ENCODE measurements at regions not wholly inside any gene's neighbourhood (a gene's known extent, or its start where the extent isn't known, plus 50 kb on each side); places are given as distances from the start of the nearest gene placed in this dataset.
"Not testable (repeated sequence)": the region's sequence is repeated elsewhere in the genome, so short reads cannot be mapped to it uniquely, and the experiment has no call there.

DNA sequence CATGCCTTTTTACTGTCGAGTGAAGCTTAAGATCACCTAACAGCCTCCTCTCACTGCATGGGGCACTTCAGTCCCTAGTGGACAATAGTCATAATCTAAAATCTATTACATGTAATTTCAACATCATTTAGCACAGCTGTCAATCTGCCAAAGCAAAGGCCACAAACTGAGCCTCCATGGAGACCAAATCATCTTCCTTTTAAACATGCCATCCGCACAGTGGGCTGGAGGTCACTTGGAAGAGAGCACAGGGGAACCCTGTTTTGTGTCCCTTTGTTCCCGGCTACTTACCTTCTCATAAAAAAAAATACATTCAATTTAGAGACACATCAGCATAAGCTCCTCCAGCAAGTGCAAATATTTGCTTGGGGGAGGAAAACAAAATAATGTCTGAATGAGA is 167.3 kb downstream of the SQOR start:
- Histone ChIP-seq H3K27ac (ENCODE audit: low read length) (no peak overlapping the region), H3K4me1 (ENCODE audit: control insufficient read depth, insufficient read depth, low read length) (no peaks in the 10 kb centered on the region), H3K36me3 (ENCODE audit: control insufficient read depth, insufficient read depth, low read length) (no peaks in the 10 kb centered on the region), H3K4me3 (ENCODE audit: low read length) (no peak overlapping the region), H3K27me3 (ENCODE audit: control insufficient read depth, insufficient read depth, low read length) (no peaks in the 10 kb centered on the region), H3K9me3 (replicated peaks; ENCODE audit: control insufficient read depth, low read depth, low read length) (no peaks in the 10 kb centered on the region)
- 92% methylated on average over 2 of the region's 3 CpGs for WGBS (ENCODE audit: insufficient coverage)
- DNase-seq = no peak

DNA sequence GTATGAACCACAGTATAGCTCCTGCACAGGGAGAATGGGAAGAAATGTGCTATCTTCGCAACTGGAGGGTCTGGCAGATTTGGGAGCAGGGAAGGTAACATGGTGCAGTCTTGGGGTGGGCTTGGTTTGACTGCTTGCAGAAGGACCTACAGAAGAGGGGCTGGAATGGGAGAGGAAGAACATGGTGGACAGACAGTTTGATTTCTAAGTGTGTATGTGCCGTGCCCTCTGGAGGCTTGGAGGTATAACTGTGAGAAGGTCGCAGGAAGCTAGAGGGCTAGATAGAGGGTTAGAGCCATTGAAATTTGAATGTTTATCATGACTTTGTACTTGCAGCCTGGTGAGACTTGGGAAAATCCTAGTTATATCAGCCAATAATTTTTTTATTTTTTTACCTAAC is 169.2 kb downstream of the SQOR start:
- WGBS (ENCODE audit: insufficient coverage) = 97% methylated on average over 3 of the region's 3 CpGs
- Histone ChIP-seq H3K27ac (ENCODE audit: low read length) (no peak overlapping the region), H3K4me3 (ENCODE audit: low read length) (no peak overlapping the region), H3K9me3 (replicated peaks; ENCODE audit: control insufficient read depth, low read depth, low read length) (no peaks in the 10 kb centered on the region), H3K27me3 (ENCODE audit: control insufficient read depth, insufficient read depth, low read length) (no peaks in the 10 kb centered on the region), H3K36me3 (ENCODE audit: control insufficient read depth, insufficient read depth, low read length) (no peaks in the 10 kb centered on the region), H3K4me1 (ENCODE audit: control insufficient read depth, insufficient read depth, low read length) (no peaks in the 10 kb centered on the region)
- no peak for DNase-seq

DNA sequence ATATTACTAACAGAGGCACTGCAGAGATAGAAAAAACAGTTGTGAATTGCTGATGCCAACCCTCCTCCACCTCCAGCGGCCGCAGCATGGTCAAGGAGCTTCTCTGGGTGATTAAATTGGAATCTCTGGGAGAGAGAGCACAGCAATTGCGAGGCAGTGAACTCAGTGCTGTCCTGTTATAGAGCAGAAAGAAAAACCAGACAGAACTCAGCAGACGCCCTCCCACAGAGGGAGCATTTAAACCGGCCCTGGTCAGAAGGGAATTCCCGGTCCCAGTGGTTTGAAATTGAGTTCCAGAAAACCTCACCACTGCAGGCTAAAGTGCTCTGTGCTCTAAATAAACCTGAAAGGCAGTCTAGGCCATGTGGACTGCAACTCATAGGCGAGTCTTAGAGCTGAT is 175.4 kb downstream of the SQOR start:
- H3K27ac ChIP-seq (ENCODE audit: low read length) = no peak overlapping the region
- no peaks in the 10 kb centered on the region for H3K9me3 ChIP-seq (replicated peaks; ENCODE audit: control insufficient read depth, low read depth, low read length)
- WGBS (ENCODE audit: insufficient coverage) = 75% methylated on average over 4 of the region's 7 CpGs
- no peak overlapping the region for H3K4me3 ChIP-seq (ENCODE audit: low read length)
- H3K4me1 ChIP-seq (ENCODE audit: control insufficient read depth, insufficient read depth, low read length) = no peaks in the 10 kb centered on the region
- no peak for DNase-seq
- H3K27me3 ChIP-seq (ENCODE audit: control insufficient read depth, insufficient read depth, low read length) = no peaks in the 10 kb centered on the region
- no peaks in the 10 kb centered on the region for H3K36me3 ChIP-seq (ENCODE audit: control insufficient read depth, insufficient read depth, low read length)

DNA sequence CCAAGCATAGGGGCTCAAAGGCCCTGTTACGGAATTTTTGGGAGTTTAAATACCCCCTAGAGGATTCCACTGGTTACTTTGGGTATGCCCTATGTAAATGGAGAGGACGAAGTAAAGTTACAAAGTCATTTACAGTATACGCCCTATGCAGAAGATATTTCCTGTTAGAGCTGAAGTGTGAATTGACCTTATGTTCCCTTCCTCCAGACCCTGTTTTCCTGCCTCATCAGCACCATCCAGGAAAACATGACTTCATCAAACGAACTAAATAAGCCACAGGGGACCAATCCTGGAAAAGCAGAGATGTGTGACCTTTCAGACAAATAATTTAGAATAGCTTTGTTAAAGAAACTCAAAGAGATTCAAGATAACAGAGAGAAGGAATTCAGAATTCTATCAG is 177.4 kb downstream of the SQOR start:
- no peaks in the 10 kb centered on the region for H3K27me3 ChIP-seq (ENCODE audit: control insufficient read depth, insufficient read depth, low read length)
- H3K27ac ChIP-seq (ENCODE audit: low read length) = no peak overlapping the region
- DNase-seq = peak; percentile 40
- H3K9me3 ChIP-seq (replicated peaks; ENCODE audit: control insufficient read depth, low read depth, low read length) = no peaks in the 10 kb centered on the region
- WGBS (ENCODE audit: insufficient coverage) = no CpG with 5 or more reads among the region's 4 CpGs
- H3K4me3 ChIP-seq (ENCODE audit: low read length) = no peak overlapping the region
- no peaks in the 10 kb centered on the region for H3K36me3 ChIP-seq (ENCODE audit: control insufficient read depth, insufficient read depth, low read length)
- H3K4me1 ChIP-seq (ENCODE audit: control insufficient read depth, insufficient read depth, low read length) = no peaks in the 10 kb centered on the region

DNA sequence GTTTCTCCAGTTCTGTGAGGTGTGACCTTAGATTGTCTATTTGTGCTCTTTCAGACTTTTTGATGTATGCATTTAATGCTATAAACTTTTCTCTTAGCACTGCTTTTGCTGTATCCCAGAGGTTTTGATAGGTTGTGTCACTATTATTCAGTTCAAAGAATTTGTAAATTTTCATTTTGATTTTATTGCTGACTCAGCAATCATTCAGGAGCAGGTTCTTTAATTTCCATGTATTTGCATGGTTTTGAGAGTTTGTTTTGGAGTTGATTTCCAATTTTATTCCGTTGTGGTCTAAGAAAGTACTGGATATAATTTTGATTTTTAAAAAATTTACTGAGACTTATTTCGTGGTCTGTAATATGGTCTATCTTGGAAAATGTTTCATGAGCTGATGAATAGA is 182.7 kb downstream of the SQOR start:
- DNase-seq; H3K4me1 ChIP-seq (ENCODE audit: control insufficient read depth, insufficient read depth, low read length); H3K9me3 ChIP-seq (replicated peaks; ENCODE audit: control insufficient read depth, low read depth, low read length); H3K27me3 ChIP-seq (ENCODE audit: control insufficient read depth, insufficient read depth, low read length); H3K27ac ChIP-seq (ENCODE audit: low read length); H3K36me3 ChIP-seq (ENCODE audit: control insufficient read depth, insufficient read depth, low read length); H3K4me3 ChIP-seq (ENCODE audit: low read length): not testable (repeated sequence)
- no CpG with 5 or more reads among the region's 2 CpGs for WGBS (ENCODE audit: insufficient coverage)

DNA sequence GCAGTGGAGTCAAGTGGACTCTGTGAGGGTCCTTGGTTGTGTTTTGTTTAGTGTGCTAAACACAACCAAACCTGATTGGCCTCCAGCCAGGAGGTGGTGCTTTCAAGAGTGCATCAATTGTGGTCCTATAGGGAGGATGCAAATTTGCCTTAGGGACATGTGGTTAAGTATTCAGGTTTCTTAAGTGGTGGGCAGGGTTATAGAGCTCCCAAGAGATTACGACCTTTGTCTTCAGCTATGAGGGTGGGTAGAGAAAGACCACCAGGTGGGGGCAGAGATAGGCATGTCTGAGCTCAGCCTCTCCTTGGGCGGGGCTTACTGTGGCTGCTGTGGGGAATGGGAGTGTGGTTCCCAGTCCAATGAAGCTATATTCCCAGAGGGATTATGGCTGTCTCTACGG is 186.6 kb downstream of the SQOR start:
- DNase-seq = no peak
- WGBS (ENCODE audit: insufficient coverage) = 93% methylated on average over 2 of the region's 3 CpGs
- Histone ChIP-seq H3K27ac (ENCODE audit: low read length) (no peak overlapping the region), H3K4me3 (ENCODE audit: low read length) (no peak overlapping the region), H3K9me3 (replicated peaks; ENCODE audit: control insufficient read depth, low read depth, low read length) (no peaks in the 10 kb centered on the region), H3K27me3 (ENCODE audit: control insufficient read depth, insufficient read depth, low read length) (no peaks in the 10 kb centered on the region), H3K4me1 (ENCODE audit: control insufficient read depth, insufficient read depth, low read length) (no peaks in the 10 kb centered on the region), H3K36me3 (ENCODE audit: control insufficient read depth, insufficient read depth, low read length) (no peaks in the 10 kb centered on the region)

DNA sequence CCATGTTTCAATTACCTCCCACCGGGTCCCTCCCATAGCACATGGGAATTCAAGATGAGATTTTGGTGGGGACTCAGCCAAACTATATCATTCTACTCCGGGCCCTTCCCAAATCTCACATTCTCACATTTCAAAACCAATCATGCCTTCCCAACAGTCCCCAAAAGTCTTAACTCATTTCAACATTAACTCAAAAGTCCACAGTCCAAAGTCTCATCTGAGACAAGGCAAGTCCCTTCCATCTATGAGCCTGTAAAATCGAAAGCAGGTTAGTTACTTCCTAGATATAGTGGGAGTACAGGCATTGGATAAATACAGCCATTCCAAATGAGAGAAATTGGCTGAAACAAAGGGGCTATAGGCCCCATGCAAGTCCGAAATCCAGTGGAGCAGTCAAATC is 188.1 kb downstream of the SQOR start:
- WGBS (ENCODE audit: insufficient coverage) = 90% methylated on average over 2 of the region's 4 CpGs
- H3K9me3 ChIP-seq (replicated peaks; ENCODE audit: control insufficient read depth, low read depth, low read length); H3K36me3 ChIP-seq (ENCODE audit: control insufficient read depth, insufficient read depth, low read length); H3K4me3 ChIP-seq (ENCODE audit: low read length); H3K27ac ChIP-seq (ENCODE audit: low read length); H3K4me1 ChIP-seq (ENCODE audit: control insufficient read depth, insufficient read depth, low read length); DNase-seq; H3K27me3 ChIP-seq (ENCODE audit: control insufficient read depth, insufficient read depth, low read length): not testable (repeated sequence)

DNA sequence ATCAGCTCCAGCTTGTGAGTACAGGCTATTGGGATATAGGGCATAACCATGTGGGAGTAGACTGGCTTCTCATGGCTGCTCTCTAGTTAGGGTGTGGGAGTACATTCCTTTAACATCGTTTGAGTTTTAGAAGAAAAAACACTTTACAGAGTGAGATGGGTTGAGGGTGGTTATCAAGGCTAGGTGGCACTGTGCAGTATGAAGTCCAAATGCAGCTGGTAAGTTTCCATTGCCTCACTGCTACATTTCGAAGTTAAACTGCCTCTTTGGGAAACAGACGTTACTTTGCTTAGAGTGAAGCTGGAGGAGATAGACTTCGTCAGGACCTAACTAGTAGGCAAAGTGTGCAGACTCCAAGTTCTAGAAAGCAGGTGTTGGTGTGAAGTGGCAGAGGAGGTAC is 192.4 kb downstream of the SQOR start:
- Histone ChIP-seq H3K4me1 (ENCODE audit: control insufficient read depth, insufficient read depth, low read length) (peaks cover 12% of the 10 kb centered on the region), H3K27ac (ENCODE audit: low read length) (no peak overlapping the region), H3K9me3 (replicated peaks; ENCODE audit: control insufficient read depth, low read depth, low read length) (no peaks in the 10 kb centered on the region), H3K27me3 (ENCODE audit: control insufficient read depth, insufficient read depth, low read length) (no peaks in the 10 kb centered on the region), H3K36me3 (ENCODE audit: control insufficient read depth, insufficient read depth, low read length) (no peaks in the 10 kb centered on the region), H3K4me3 (ENCODE audit: low read length) (no peak overlapping the region)
- 71% methylated on average over 4 of the region's 4 CpGs for WGBS (ENCODE audit: insufficient coverage)
- no peak for DNase-seq

DNA sequence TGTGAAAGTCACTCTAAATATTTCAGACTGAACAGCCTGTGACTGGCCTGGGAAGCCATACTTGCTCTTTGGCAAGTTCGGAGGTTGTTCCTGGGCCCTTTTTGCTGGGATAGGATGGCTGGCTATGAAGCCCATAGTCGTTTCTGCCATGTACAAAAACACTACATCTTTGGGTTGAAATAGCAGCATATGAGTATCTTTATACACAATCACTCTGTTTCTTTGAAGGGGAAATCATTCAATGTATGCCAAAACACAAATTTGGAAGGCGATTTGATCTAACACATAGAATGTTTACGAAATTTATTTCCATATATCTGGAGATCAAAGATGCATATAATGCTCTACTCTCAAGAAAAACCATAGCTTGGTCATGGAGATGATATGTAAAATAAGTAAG is 192.9 kb downstream of the SQOR start:
- Histone ChIP-seq H3K4me3 (ENCODE audit: low read length) (no peak overlapping the region), H3K4me1 (ENCODE audit: control insufficient read depth, insufficient read depth, low read length) (peaks cover 12% of the 10 kb centered on the region), H3K9me3 (replicated peaks; ENCODE audit: control insufficient read depth, low read depth, low read length) (no peaks in the 10 kb centered on the region), H3K36me3 (ENCODE audit: control insufficient read depth, insufficient read depth, low read length) (no peaks in the 10 kb centered on the region), H3K27me3 (ENCODE audit: control insufficient read depth, insufficient read depth, low read length) (no peaks in the 10 kb centered on the region), H3K27ac (ENCODE audit: low read length) (no peak overlapping the region)
- DNase-seq = no peak
- no CpG with 5 or more reads among the region's 4 CpGs for WGBS (ENCODE audit: insufficient coverage)

DNA sequence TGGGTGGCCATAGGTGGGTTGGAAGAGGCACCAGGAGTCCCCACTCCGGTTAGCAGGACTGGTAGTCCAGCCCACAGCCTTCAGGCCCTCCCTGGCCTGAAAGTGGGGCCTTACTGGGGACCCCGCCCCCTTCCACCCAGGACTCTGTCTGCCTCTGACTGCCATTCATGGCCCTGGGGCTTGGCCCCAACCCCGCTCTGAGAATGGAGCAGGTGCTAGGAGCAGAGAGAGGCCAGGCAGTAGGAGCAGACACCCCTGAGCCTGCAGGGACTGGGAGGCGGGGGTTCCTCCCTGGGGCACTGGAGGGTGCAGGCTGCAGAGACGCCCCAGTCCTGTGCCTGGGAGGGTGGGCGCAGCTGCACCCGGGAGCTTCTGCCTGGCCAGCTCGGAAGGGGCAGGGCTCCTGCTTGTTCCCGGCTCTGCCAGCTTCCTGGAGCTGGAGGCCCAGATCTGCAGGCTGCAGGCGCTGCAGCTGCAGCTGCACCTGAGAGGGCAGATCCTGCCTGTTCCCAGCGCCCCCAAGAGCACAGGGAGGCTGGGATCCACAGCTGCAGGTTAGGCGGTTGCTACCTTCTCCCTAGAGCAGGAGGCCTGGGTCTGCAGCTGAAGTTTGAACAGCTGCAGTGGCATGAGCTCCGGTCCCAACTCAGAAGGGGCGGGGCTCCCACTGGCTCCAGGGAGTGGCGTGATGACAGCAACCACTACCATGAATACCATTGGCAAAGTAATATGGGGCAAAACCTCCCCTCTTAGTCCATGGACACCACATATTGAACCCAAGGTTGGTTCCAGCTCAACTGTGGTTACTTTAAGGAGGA is 194.7 kb downstream of the SQOR start:
- no peak overlapping the region for H3K27ac ChIP-seq (ENCODE audit: low read length)
- DNase-seq = peak; percentile 16
- WGBS (ENCODE audit: insufficient coverage) = 72% methylated on average over 14 of the region's 15 CpGs
- H3K4me3 ChIP-seq (ENCODE audit: low read length) = no peak overlapping the region
- no peaks in the 10 kb centered on the region for H3K9me3 ChIP-seq (replicated peaks; ENCODE audit: control insufficient read depth, low read depth, low read length)
- H3K36me3 ChIP-seq (ENCODE audit: control insufficient read depth, insufficient read depth, low read length) = no peaks in the 10 kb centered on the region
- peaks cover 12% of the 10 kb centered on the region for H3K4me1 ChIP-seq (ENCODE audit: control insufficient read depth, insufficient read depth, low read length)
- no peaks in the 10 kb centered on the region for H3K27me3 ChIP-seq (ENCODE audit: control insufficient read depth, insufficient read depth, low read length)

DNA sequence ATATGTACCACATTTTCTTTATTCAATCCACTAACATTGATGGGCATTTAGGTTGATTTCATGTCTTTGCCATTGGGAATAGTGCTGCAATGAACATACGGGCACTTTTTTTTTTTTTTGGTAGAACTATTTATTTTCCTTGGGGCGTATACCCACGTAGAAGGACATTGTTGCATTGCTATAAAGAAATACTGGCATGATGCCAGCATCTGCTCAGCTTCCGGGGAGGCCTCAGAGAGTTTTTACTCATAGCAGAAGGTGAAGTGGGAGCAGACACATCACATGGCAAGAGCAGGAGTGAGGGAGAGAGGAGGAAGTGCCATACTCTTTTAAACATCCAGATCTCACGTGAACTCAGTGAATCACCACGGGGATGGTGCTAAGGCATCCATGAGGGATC is 197.0 kb downstream of the SQOR start:
- H3K9me3 ChIP-seq (replicated peaks; ENCODE audit: control insufficient read depth, low read depth, low read length) = no peaks in the 10 kb centered on the region
- no peak overlapping the region for H3K27ac ChIP-seq (ENCODE audit: low read length)
- WGBS (ENCODE audit: insufficient coverage) = no CpG with 5 or more reads among the region's 6 CpGs
- H3K36me3 ChIP-seq (ENCODE audit: control insufficient read depth, insufficient read depth, low read length) = no peaks in the 10 kb centered on the region
- H3K4me1 ChIP-seq (ENCODE audit: control insufficient read depth, insufficient read depth, low read length) = peaks cover 12% of the 10 kb centered on the region
- DNase-seq = no peak
- no peaks in the 10 kb centered on the region for H3K27me3 ChIP-seq (ENCODE audit: control insufficient read depth, insufficient read depth, low read length)
- no peak overlapping the region for H3K4me3 ChIP-seq (ENCODE audit: low read length)

All from muscle of leg (tissue), 3 donors.